ENCODE measurements at regions not wholly inside any gene's neighbourhood (a gene's known extent, or its start where the extent isn't known, plus 50 kb on each side); places are given as distances from the start of the nearest gene placed in this dataset.

DNA sequence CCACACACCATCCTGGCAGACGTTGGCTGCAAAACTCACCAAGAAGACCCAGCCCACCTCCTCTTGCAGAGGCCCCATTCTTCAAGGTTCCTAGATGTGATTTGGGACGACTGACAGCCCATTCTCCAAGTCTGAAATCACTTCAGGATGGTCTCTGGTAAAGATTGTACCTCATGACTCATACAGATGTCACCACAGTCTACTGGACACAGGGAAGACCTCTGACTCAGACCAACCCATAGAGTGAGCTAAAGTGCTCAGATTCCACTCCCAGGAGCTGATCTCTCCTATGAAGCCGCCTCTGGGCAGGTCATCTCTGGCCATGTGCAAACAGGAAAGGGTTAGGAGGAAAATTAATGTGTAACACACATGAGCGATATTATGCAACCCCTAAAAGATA lies 102.4 kb upstream of the VWC2 start:
- TF ChIP-seq POLR2A (IDR thresholded peaks at IDR 0.05) (no peak), CTCF (IDR thresholded peaks at IDR 0.05) (no peak)

Data from upper lobe of left lung (tissue), 4 donors.